ENCODE measurements at regions not wholly inside any gene's neighbourhood (a gene's known extent, or its start where the extent isn't known, plus 50 kb on each side); places are given as distances from the start of the nearest gene placed in this dataset.

DNA sequence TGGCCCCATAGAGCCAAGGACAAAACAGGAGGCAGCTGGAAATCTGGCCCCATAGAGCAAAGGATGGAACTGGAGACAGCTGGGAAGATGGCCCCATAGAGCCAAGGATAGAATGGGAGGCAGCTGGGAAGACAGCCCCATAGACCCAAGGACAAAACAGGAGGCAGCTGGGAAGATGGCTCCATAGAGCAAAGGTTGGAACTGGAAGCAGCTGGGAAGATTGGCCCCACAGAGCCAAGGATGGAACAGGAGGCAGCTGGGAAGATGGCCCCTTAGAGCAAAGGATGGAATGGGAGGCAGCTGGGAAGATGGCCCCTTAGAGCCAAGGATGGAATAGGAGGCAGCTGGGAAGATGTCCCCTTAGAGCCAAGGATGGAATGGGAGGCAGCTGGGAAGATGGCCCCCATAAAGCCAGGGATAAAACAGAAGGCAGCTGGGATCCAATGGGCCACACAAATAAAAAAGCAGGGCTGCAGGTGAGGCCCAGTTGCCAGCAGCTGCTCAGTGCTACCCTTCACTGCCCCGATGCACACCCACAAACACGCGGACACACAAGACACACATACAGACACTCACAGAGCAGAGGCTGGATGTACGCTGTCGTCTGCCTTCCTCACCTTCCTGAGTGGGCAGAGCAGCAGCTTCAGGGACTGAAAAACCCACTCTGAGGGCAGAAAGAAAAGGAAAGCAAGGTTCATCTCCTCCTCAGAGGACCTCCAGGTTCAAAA lies 505.4 kb upstream of the MYT1L start:
- WGBS = 87% methylated on average over 5 of the region's 5 CpGs
- Histone ChIP-seq H3K36me3 (no peaks in the 10 kb centered on the region), H3K4me3 (no peak overlapping the region)

DNA sequence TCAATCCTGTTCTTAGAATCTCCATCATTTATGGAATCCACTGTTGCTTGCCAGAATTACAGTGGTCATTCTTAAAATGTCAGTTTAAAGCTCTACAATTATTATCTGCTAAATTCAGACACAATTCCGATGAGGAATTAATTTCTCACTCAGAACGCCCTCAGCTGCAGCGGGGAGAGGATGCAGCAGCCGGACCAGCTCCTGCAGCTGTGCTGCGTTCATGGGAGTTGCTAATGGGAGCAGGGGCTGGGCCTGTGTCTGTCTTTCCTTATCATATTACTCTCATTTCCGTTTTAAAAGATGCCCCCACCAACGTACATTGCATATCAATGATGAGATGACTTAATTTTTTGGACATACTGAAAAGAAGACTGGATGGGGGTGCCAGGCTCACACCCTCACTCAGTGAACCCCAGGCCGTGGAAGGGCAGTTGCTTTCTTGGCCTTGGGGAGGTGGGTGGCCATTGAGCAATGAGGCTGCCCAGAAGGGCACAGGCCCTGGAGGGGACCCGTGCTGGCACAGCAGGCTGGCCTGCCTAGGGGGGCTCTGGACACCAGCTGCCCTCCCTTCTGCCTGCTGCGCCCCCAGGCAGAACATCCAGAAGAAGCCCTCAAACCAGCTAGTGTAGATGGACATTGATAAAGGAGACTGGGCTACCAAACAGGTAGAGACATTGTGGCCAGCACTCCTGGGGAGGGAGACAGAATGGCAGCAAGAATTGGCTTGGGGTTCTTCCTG lies 503.6 kb upstream of the MYT1L start:
- no peak overlapping the region for H3K4me3 ChIP-seq
- no peaks in the 10 kb centered on the region for H3K4me1 ChIP-seq
- no peaks in the 10 kb centered on the region for H3K36me3 ChIP-seq
- H3K27me3 ChIP-seq = no peaks in the 10 kb centered on the region
- DNase-seq (ENCODE audit: low spot score in 2 of 2) = no peak
- 90% methylated on average over 8 of the region's 10 CpGs for WGBS
- no peak overlapping the region for H3K27ac ChIP-seq
- TF ChIP-seq POLR2AphosphoS5 (IDR thresholded peaks at IDR 0.05) = no peak
- TF ChIP-seq, protein P1, sequence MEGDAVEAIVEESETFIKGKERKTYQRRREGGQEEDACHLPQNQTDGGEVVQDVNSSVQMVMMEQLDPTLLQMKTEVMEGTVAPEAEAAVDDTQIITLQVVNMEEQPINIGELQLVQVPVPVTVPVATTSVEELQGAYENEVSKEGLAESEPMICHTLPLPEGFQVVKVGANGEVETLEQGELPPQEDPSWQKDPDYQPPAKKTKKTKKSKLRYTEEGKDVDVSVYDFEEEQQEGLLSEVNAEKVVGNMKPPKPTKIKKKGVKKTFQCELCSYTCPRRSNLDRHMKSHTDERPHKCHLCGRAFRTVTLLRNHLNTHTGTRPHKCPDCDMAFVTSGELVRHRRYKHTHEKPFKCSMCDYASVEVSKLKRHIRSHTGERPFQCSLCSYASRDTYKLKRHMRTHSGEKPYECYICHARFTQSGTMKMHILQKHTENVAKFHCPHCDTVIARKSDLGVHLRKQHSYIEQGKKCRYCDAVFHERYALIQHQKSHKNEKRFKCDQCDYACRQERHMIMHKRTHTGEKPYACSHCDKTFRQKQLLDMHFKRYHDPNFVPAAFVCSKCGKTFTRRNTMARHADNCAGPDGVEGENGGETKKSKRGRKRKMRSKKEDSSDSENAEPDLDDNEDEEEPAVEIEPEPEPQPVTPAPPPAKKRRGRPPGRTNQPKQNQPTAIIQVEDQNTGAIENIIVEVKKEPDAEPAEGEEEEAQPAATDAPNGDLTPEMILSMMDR (IDR thresholded peaks at IDR 0.05) = no peak
- TF ChIP-seq POLR2A (IDR thresholded peaks at IDR 0.05) = no peak
- no peak for TF ChIP-seq EP300 (IDR thresholded peaks at IDR 0.05)
- H3K9me3 ChIP-seq = no peaks in the 10 kb centered on the region

More for the DNA sequence above, 505.4 kb upstream of the MYT1L start:
- no peaks in the 10 kb centered on the region for H3K9me3 ChIP-seq
- TF ChIP-seq EP300 (IDR thresholded peaks at IDR 0.05) (no peak), POLR2AphosphoS5 (IDR thresholded peaks at IDR 0.05) (no peak), POLR2A (IDR thresholded peaks at IDR 0.05) (no peak)
- TF ChIP-seq, protein P1 (IDR thresholded peaks at IDR 0.05) = no peak
- H3K27me3 ChIP-seq = no peaks in the 10 kb centered on the region
- no peak for DNase-seq (ENCODE audit: low spot score in 2 of 2)
- no peaks in the 10 kb centered on the region for H3K4me1 ChIP-seq
- H3K27ac ChIP-seq = no peak overlapping the region

DNA sequence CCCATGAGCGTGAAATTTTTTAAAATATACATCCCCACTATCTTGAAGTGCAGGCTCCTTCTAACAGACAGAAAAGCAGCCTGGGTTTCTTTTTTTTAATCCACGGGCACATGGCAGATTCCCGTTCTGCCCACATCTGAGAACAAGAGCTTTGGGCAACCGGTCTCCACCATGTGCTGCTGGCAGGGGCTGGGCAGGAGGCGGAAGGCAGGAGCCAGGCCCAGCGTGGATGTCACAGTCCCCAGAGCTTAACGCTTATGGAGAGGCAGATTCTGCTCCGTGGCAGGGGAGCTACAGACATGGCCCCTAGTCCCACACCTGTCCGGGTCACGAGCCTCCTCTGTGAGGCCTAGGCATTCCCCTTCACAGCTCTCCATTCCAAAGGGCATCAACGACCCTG lies 503.0 kb upstream of the MYT1L start:
- TF ChIP-seq, protein P1 (IDR thresholded peaks at IDR 0.05) = no peak
- TF ChIP-seq POLR2A (IDR thresholded peaks at IDR 0.05) = no peak
- TF ChIP-seq EP300 (IDR thresholded peaks at IDR 0.05) = no peak
- TF ChIP-seq POLR2AphosphoS5 (IDR thresholded peaks at IDR 0.05) = no peak
- H3K4me1 ChIP-seq = no peaks in the 10 kb centered on the region
- WGBS = 85% methylated on average over 11 of the region's 11 CpGs
- H3K36me3 ChIP-seq = no peaks in the 10 kb centered on the region
- H3K27me3 ChIP-seq = no peaks in the 10 kb centered on the region
- no peak overlapping the region for H3K4me3 ChIP-seq
- DNase-seq (ENCODE audit: low spot score in 2 of 2) = no peak
- no peaks in the 10 kb centered on the region for H3K9me3 ChIP-seq
- no peak overlapping the region for H3K27ac ChIP-seq

DNA sequence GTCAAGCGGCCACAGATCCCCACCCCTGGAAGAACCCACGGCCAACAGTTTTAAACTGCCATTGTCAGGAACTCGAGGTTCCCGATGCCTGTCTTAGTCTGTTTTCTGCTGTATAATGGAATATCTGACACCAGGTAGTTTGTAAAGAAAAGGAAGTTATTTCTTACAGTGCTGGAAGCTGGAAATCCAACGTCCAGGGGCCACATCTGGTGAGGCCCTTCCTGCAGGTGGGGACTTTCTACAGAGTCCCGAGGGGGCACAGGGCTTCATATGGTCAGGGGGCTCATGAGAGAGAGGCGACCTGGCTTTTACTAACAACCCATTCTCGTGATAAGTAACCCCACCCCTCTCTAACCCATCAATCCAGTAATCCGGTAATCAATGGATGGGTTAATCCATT lies 501.6 kb upstream of the MYT1L start:
- no peak for DNase-seq (ENCODE audit: low spot score in 2 of 2)
- Histone ChIP-seq H3K27ac (no peak overlapping the region), H3K36me3 (no peaks in the 10 kb centered on the region), H3K4me1 (no peaks in the 10 kb centered on the region), H3K27me3 (no peaks in the 10 kb centered on the region), H3K9me3 (no peaks in the 10 kb centered on the region), H3K4me3 (no peak overlapping the region)
- WGBS = 76% methylated on average over 5 of the region's 9 CpGs
- TF ChIP-seq, protein P1 (IDR thresholded peaks at IDR 0.05) = no peak
- TF ChIP-seq POLR2A (IDR thresholded peaks at IDR 0.05) (no peak), POLR2AphosphoS5 (IDR thresholded peaks at IDR 0.05) (no peak), EP300 (IDR thresholded peaks at IDR 0.05) (no peak)

DNA sequence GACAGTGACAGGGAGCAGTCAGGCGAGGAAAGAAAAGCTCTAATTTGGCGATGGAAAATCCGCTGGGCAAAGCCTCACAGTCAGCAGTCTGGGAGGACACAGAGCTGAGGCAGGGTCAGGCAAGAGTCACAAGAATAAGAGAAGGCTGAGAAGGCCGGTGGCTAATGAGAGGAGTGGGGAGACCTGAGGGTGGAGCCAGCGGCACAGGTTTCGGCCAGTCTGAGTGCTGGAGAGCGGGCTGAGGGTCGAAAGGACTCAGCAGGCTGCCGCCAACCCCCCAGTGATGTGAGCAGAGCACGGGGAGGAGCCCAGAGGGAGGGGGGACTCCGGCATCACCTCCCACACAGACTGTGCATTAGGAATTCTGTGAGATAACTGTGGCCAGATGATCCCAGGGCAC lies 500.6 kb upstream of the MYT1L start:
- Histone ChIP-seq H3K36me3 (no peaks in the 10 kb centered on the region), H3K4me1 (no peaks in the 10 kb centered on the region), H3K9me3 (no peaks in the 10 kb centered on the region), H3K27ac (no peak overlapping the region), H3K4me3 (no peak overlapping the region), H3K27me3 (no peaks in the 10 kb centered on the region)
- DNase-seq (ENCODE audit: low spot score in 2 of 2) = no peak
- TF ChIP-seq, protein P1 (IDR thresholded peaks at IDR 0.05) = no peak
- TF ChIP-seq POLR2A (IDR thresholded peaks at IDR 0.05) = no peak
- no peak for TF ChIP-seq POLR2AphosphoS5 (IDR thresholded peaks at IDR 0.05)
- TF ChIP-seq EP300 (IDR thresholded peaks at IDR 0.05) = no peak
- WGBS = 64% methylated on average over 11 of the region's 11 CpGs

All from suprapubic skin (tissue), 4 donors.